H1 (cell line): ENCODE measurements at regions not wholly inside any gene's neighbourhood (a gene's known extent, or its start where the extent isn't known, plus 50 kb on each side); places are given as distances from the start of the nearest gene placed in this dataset.

Source experiments
- CTCF ChIA-PET: fragments of 300-600 bp; sonication (Branson Sonifier 250); formaldehyde crosslinking; loops from one replicate; lab custom pipeline; 2021; ENCODE audit not compliant: partially characterized antibody; lab: Charles Lee
- POLR2A ChIA-PET: fragments of 300-600 bp; sonication (Branson Sonifier 250); formaldehyde crosslinking; loops from one replicate; lab custom pipeline; 2021; ENCODE audit warnings: inconsistent platforms; ENCODE audit not compliant: partially characterized antibody; lab: Charles Lee
- DNase-seq, 2 experiments: peaks; one replicate each; pipeline versions ENCODE4 v3.0.0 to v3.0.0-alpha.2; 2010 to 2022; ENCODE audit warnings: low spot score in 2 of 2, low read depth in 1 of 2, mixed read lengths in 1 of 2
- FAIRE-seq: peaks from 2 replicates; lab custom pipeline; 2011; peaks lifted over from hg19 to GRCh38; lab: Jason Lieb, UNC
- H2AFZ ChIP-seq: 2 replicates; pipeline ENCODE4 v1.8.1; 2012; ENCODE audit warnings: low read length, inconsistent platforms
- H2AK5ac ChIP-seq: 2 replicates; pipeline ENCODE4 v1.6.1; 2013; ENCODE audit warnings: low read depth, low read length
- H2BK120ac ChIP-seq: replicated peaks from 2 replicates; pipeline ENCODE3; 2013; ENCODE audit warnings: low read depth, low read length, inconsistent platforms
- H2BK12ac ChIP-seq: 2 replicates; pipeline ENCODE4 v1.6.1; 2013; ENCODE audit warnings: low read depth, low read length
- H2BK15ac ChIP-seq: 2 replicates; pipeline ENCODE4 v1.6.1; 2013; ENCODE audit warnings: low read length
- H2BK20ac ChIP-seq: 2 replicates; pipeline ENCODE4 v1.6.1; 2013; ENCODE audit warnings: low read length
- H2BK5ac ChIP-seq: 2 replicates; pipeline ENCODE4 v1.6.1; 2013; ENCODE audit warnings: low read depth, low read length
- H3K14ac ChIP-seq: 2 replicates; pipeline ENCODE4 v1.6.1; 2013; ENCODE audit warnings: inconsistent platforms; ENCODE audit not compliant: insufficient read length
- H3K18ac ChIP-seq: 2 replicates; pipeline ENCODE4 v1.6.1; 2013; ENCODE audit warnings: low read length; ENCODE audit errors: extremely low read depth
- H3K23ac ChIP-seq: 2 replicates; pipeline ENCODE4 v1.6.1; 2013; ENCODE audit warnings: inconsistent platforms; ENCODE audit not compliant: insufficient read length
- H3K23me2 ChIP-seq: 2 replicates; pipeline ENCODE4 v1.6.1; 2013; ENCODE audit warnings: low read depth, low read length
- H3K27ac ChIP-seq: 2 replicates; pipeline ENCODE4 v1.6.1; 2011; ENCODE audit warnings: low read depth, low read length, inconsistent platforms
- H3K27me3 ChIP-seq, 4 experiments: replicated peaks in 1 of 4; 1 replicate in 1 of 4; 2 replicates in 3 of 4; pipeline versions ENCODE4 v1.6.1 to v1.8.1; 2011 to 2013; ENCODE audit warnings: low read length in 3 of 4, mild to moderate bottlenecking in 3 of 4, inconsistent platforms in 2 of 4, mixed read lengths in 2 of 4, moderate library complexity in 1 of 4; ENCODE audit not compliant: control insufficient read depth in 3 of 4, insufficient read depth in 3 of 4; ENCODE audit errors: extremely low read depth in 1 of 4
- H3K36me3 ChIP-seq, 4 experiments: 2 replicates each; pipeline versions ENCODE4 v1.6.1 to v1.8.1; 2011 to 2013; ENCODE audit warnings: mild to moderate bottlenecking in 4 of 4, low read length in 3 of 4, moderate library complexity in 2 of 4, control low read depth in 1 of 4, inconsistent platforms in 1 of 4; ENCODE audit not compliant: insufficient read depth in 4 of 4, control insufficient read depth in 2 of 4
- H3K4ac ChIP-seq: replicated peaks from 2 replicates; pipeline ENCODE3; 2013; ENCODE audit warnings: low read length, low read depth, mixed read lengths, inconsistent platforms; ENCODE audit not compliant: insufficient read length
- H3K4me1 ChIP-seq, 4 experiments: replicated peaks in 1 of 4; 1 replicate in 1 of 4; 2 replicates in 3 of 4; pipeline versions ENCODE4 v1.6.1 to v1.8.1; 2011 to 2013; ENCODE audit warnings: low read length in 3 of 4, inconsistent platforms in 2 of 4, mixed read lengths in 1 of 4; ENCODE audit not compliant: insufficient read depth in 4 of 4, control insufficient read depth in 3 of 4
- H3K4me2 ChIP-seq, 2 experiments: 2 replicates each; pipeline versions ENCODE4 v1.6.1 to v1.8.1; 2011 to 2013; ENCODE audit warnings: low read depth in 2 of 2, low read length in 2 of 2, control low read depth in 1 of 2, inconsistent platforms in 1 of 2, mild to moderate bottlenecking in 1 of 2; ENCODE audit not compliant: insufficient read depth in 1 of 2
- H3K4me3 ChIP-seq, 4 experiments: fragments of 200-600, 300-600 bp in 1 of 4; sonication (generic), shearing (Covaris generic), sonication (Bioruptor Twin) in 1 of 4; 2 replicates each; pipeline versions ENCODE4 v1.5.1 to v1.8.1; 2011 to 2016; ENCODE audit warnings: low read length in 4 of 4, low read depth in 3 of 4, control low read depth in 2 of 4, inconsistent platforms in 2 of 4, mild to moderate bottlenecking in 2 of 4, mixed read lengths in 1 of 4, moderate library complexity in 1 of 4; ENCODE audit not compliant: insufficient read depth in 2 of 4; ENCODE audit errors: extremely low read depth in 1 of 4
- H3K56ac ChIP-seq: replicated peaks from 2 replicates; pipeline ENCODE3; 2013; ENCODE audit warnings: low read depth, mild to moderate bottlenecking, mixed read lengths, low read length, inconsistent platforms; ENCODE audit not compliant: insufficient read length
- H3K79me1 ChIP-seq: 2 replicates; pipeline ENCODE4 v1.6.1; 2013; ENCODE audit warnings: low read depth, low read length, control low read depth
- H3K79me2 ChIP-seq, 2 experiments: 2 replicates each; pipeline versions ENCODE4 v1.6.1 to v1.8.1; 2012 to 2013; ENCODE audit warnings: low read length in 2 of 2, mild to moderate bottlenecking in 2 of 2, inconsistent platforms in 1 of 2; ENCODE audit not compliant: insufficient read depth in 2 of 2, control insufficient read depth in 1 of 2
- H3K9ac ChIP-seq, 4 experiments: replicated peaks in 1 of 4; 1 replicate in 1 of 4; 2 replicates in 3 of 4; pipeline versions ENCODE4 v1.6.1 to v1.8.1; 2011 to 2013; ENCODE audit warnings: low read depth in 3 of 4, low read length in 3 of 4, control low read depth in 2 of 4, mild to moderate bottlenecking in 2 of 4, moderate library complexity in 2 of 4, inconsistent platforms in 1 of 4; ENCODE audit errors: extremely low read depth in 1 of 4
- H3K9me3 ChIP-seq, 2 experiments: 2 replicates each; pipeline versions ENCODE4 v1.6.1 to v1.8.1; 2012 to 2013; ENCODE audit warnings: mild to moderate bottlenecking in 2 of 2, moderate library complexity in 2 of 2, control low read depth in 1 of 2, inconsistent platforms in 1 of 2, low read depth in 1 of 2, low read length in 1 of 2, mixed read lengths in 1 of 2; ENCODE audit not compliant: insufficient read depth in 2 of 2
- H4K20me1 ChIP-seq, 2 experiments: replicated peaks in 1 of 2; 2 replicates each; pipeline versions ENCODE3 to v1.8.1; 2011 to 2013; ENCODE audit warnings: inconsistent platforms in 2 of 2, low read length in 2 of 2, mild to moderate bottlenecking in 1 of 2; ENCODE audit not compliant: insufficient read depth in 2 of 2, control insufficient read depth in 1 of 2
- H4K5ac ChIP-seq: 2 replicates; pipeline ENCODE4 v1.6.1; 2013; ENCODE audit warnings: low read length, low read depth, mixed read lengths, inconsistent platforms; ENCODE audit not compliant: insufficient read length
- H4K8ac ChIP-seq: 2 replicates; pipeline ENCODE4 v1.8.0; 2013; ENCODE audit warnings: mild to moderate bottlenecking, moderate library complexity, low read length, inconsistent platforms; ENCODE audit not compliant: insufficient read depth; ENCODE audit errors: extremely low read depth
- H4K91ac ChIP-seq: replicated peaks from 2 replicates; pipeline ENCODE3; 2013; ENCODE audit warnings: low read length, mixed read lengths, inconsistent platforms; ENCODE audit not compliant: insufficient read length
- BCL11A ChIP-seq, 2 experiments: IDR thresholded peaks; one replicate each; pipeline ENCODE4 v1.6.1; 2011; ENCODE audit warnings: low read depth in 2 of 2, low read length in 2 of 2, mild to moderate bottlenecking in 2 of 2
- BRCA1 ChIP-seq: IDR thresholded peaks from 2 replicates; pipeline ENCODE4 v1.6.1; 2012; ENCODE audit warnings: low read depth, low read length, improper control_type of control experiment
- CHD1 ChIP-seq: IDR thresholded peaks from 2 replicates; pipeline ENCODE4 v1.6.1; 2012; ENCODE audit warnings: low read depth, low read length, improper control_type of control experiment
- CREB1 ChIP-seq: IDR thresholded peaks from 2 replicates; pipeline ENCODE4 v1.6.1; 2012; ENCODE audit warnings: inconsistent platforms
- EZH2 ChIP-seq: fragments of 200-600 bp; sonication (generic); IDR thresholded peaks from 2 replicates; pipeline ENCODE4 v1.7.1; 2012; ENCODE audit warnings: low read depth, mild to moderate bottlenecking, moderate library complexity, low read length, inconsistent platforms; ENCODE audit not compliant: severe bottlenecking
- JUN ChIP-seq: IDR thresholded peaks from 2 replicates; pipeline ENCODE4 v1.6.1; 2011; ENCODE audit warnings: low read depth, mild to moderate bottlenecking, improper control_type of control experiment, low read length
- KDM4A ChIP-seq: IDR thresholded peaks from one replicate; pipeline ENCODE4 v1.7.1; 2012; ENCODE audit warnings: low read depth, mild to moderate bottlenecking, moderate library complexity, low read length, inconsistent platforms; ENCODE audit not compliant: severe bottlenecking
- POLR2AphosphoS5 ChIP-seq: IDR thresholded peaks from 2 replicates; pipeline ENCODE4 v1.6.1; 2011; ENCODE audit warnings: low read depth, low read length
- RBBP5 ChIP-seq: IDR thresholded peaks from 2 replicates; pipeline ENCODE4 v1.7.1; 2012; ENCODE audit warnings: low read depth, mild to moderate bottlenecking, inconsistent platforms, low read length, moderate library complexity, borderline replicate concordance
- SP2 ChIP-seq: IDR thresholded peaks from 2 replicates; pipeline ENCODE4 v1.6.1; 2012; ENCODE audit warnings: mild to moderate bottlenecking, low read length, inconsistent platforms
- TCF12 ChIP-seq: IDR thresholded peaks from 2 replicates; pipeline ENCODE4 v1.6.1; 2011; ENCODE audit warnings: low read depth, mild to moderate bottlenecking, low read length

- Histone ChIP-seq H3K4me3 (no peak overlapping the region), H3K79me1 (no peaks in the 10 kb centered on the region), H4K8ac (no peak overlapping the region), H2BK12ac (no peak overlapping the region), H3K18ac (no peak overlapping the region), H2BK5ac (no peak overlapping the region), H3K4me1 (no peaks in the 10 kb centered on the region), H2BK15ac (no peak overlapping the region), H3K9me3 (peaks cover 6 to 7% of the 10 kb centered on the region in 2 experiments; a peak in 3 of 4 replicates), H3K27me3 (peaks cover 0 to 1% (median 0%) of the 10 kb centered on the region in 4 experiments; a peak in 1 of 7 replicates), H3K4ac (no peak overlapping the region), H4K20me1 (no peaks in the 10 kb centered on the region), H4K5ac (no peak overlapping the region), H2AK5ac (no peak overlapping the region), H3K27ac (no peak overlapping the region), H3K4me2 (no peak overlapping the region), H3K56ac (no peak overlapping the region), H4K91ac (no peak overlapping the region), H3K36me3 (no peaks in the 10 kb centered on the region), H2BK120ac (no peak overlapping the region), H3K79me2 (no peaks in the 10 kb centered on the region), H3K23me2 (no peaks in the 10 kb centered on the region), H3K14ac (no peak overlapping the region), H2AFZ (no peak overlapping the region), H3K23ac (no peak overlapping the region), H2BK20ac (no peak overlapping the region), H3K9ac (no peak overlapping the region)
- no peak for FAIRE-seq
- no peak for TF ChIP-seq JUN
- no peak for TF ChIP-seq TCF12
- no peak for TF ChIP-seq SP2
- no peak for TF ChIP-seq BRCA1
- no peak for TF ChIP-seq KDM4A
- TF ChIP-seq CREB1, result no peak
- no peak for TF ChIP-seq RBBP5
- no peak for TF ChIP-seq BCL11A (IDR thresholded peaks at IDR 0.05; ENCODE audit: low read depth in 2 of 2, low read length in 2 of 2)
- TF ChIP-seq POLR2AphosphoS5, result no peak
- TF ChIP-seq CHD1, result no peak
- TF ChIP-seq EZH2, result no peak
- POLR2A ChIA-PET, result interaction anchor here (0.6 kb wide), 1 partner anchor 435 kb away, joined by 4 read pairs; no protein-coding TSS in a partner anchor
- DNase-seq, result no peak
- CTCF ChIA-PET, result interaction anchor here (1.1 to 6.4 kb wide), 6 partner anchors 17 to 318 kb away, joined by 3 to 48 read pairs (median 4); no protein-coding TSS in a partner anchor
Observed at GRCh38 chr4:123662827-123663226, 266.2 kb downstream of the SPRY1 start.
